WTC11 (cell line): ENCODE measurements at regions not wholly inside any gene's neighbourhood (a gene's known extent, or its start where the extent isn't known, plus 50 kb on each side); places are given as distances from the start of the nearest gene placed in this dataset.
"Not testable (repeated sequence)": the region's sequence is repeated elsewhere in the genome, so short reads cannot be mapped to it uniquely, and the experiment has no call there.

ENCODE experiments used
- ATAC-seq: fragments of 200-7000 bp; cut with Tn5 transposase; 2 replicates; pipeline ENCODE4 v1.10.0; 2021; ENCODE audit warnings: mild to moderate bottlenecking, moderate library complexity
- CTCF ChIA-PET: fragments of 300-600 bp; sonication (Branson Sonifier 250); formaldehyde crosslinking; loops from one replicate; lab custom pipeline; 2021; ENCODE audit warnings: antibody characterized with exemption; lab: Charles Lee
- POLR2A ChIA-PET: fragments of 350-600 bp; sonication (Branson Sonifier 250); formaldehyde crosslinking; loops from one replicate; lab custom pipeline; 2021; ENCODE audit warnings: antibody characterized with exemption; lab: Charles Lee
- DNase-seq: peaks from one replicate; pipeline ENCODE4 v3.0.0; 2021; ENCODE audit warnings: low spot score
- H3K27ac Mint-ChIP-seq: 2 replicates; pipeline ENCODE4 v1.8.0; 2021; ENCODE audit warnings: mixed read lengths
- H3K27me3 Mint-ChIP-seq: 2 replicates; pipeline ENCODE4 v1.8.0; 2021; ENCODE audit warnings: low read depth, mild to moderate bottlenecking, moderate library complexity, mixed read lengths
- H3K36me3 Mint-ChIP-seq: 2 replicates; pipeline ENCODE4 v1.8.0; 2021; ENCODE audit warnings: mixed read lengths
- H3K4me1 Mint-ChIP-seq: 2 replicates; pipeline ENCODE4 v1.8.0; 2022; ENCODE audit warnings: mixed read lengths
- H3K4me3 Mint-ChIP-seq: 2 replicates; pipeline ENCODE4 v1.8.0; 2021; ENCODE audit warnings: mild to moderate bottlenecking, moderate library complexity, mixed read lengths
- H3K9me3 Mint-ChIP-seq: 2 replicates; pipeline ENCODE4 v1.8.0; 2021; ENCODE audit warnings: mixed read lengths
- ATF3 ChIP-seq: sonication (generic); formaldehyde crosslinking; conservative IDR thresholded peaks from 2 replicates; pipeline ENCODE4 v1.8.1; 2022; ENCODE audit warnings: mild to moderate bottlenecking, missing genetic modification reagents
- CBFB ChIP-seq: sonication (generic); formaldehyde crosslinking; IDR thresholded peaks from 2 replicates; pipeline ENCODE4 v1.8.1; 2022; ENCODE audit warnings: mild to moderate bottlenecking, low read depth, missing genetic modification reagents
- EMX1 ChIP-seq: fragments of 250-450 bp; sonication (Bioruptor Pico); IDR thresholded peaks from 2 replicates; pipeline ENCODE4 v1.8.0; 2021; ENCODE audit warnings: mild to moderate bottlenecking
- GABPB1 ChIP-seq: sonication (generic); formaldehyde crosslinking; IDR thresholded peaks from 2 replicates; pipeline ENCODE4 v1.8.1; 2023; ENCODE audit warnings: mild to moderate bottlenecking, missing genetic modification reagents
- IRF2 ChIP-seq: sonication (generic); formaldehyde crosslinking; IDR thresholded peaks from 2 replicates; pipeline ENCODE4 v1.8.0; 2022; ENCODE audit warnings: low read depth, missing genetic modification reagents, borderline replicate concordance
- MXD4 ChIP-seq: fragments of 250-450 bp; sonication (Bioruptor Pico); IDR thresholded peaks from 2 replicates; pipeline ENCODE4 v1.8.0; 2021; ENCODE audit warnings: mild to moderate bottlenecking, moderate library complexity, borderline replicate concordance
- NR2C2 ChIP-seq: sonication (generic); formaldehyde crosslinking; IDR thresholded peaks from 2 replicates; pipeline ENCODE4 v1.8.0; 2022; ENCODE audit warnings: mild to moderate bottlenecking, missing genetic modification reagents
- NR3C1 ChIP-seq: sonication (generic); formaldehyde crosslinking; conservative IDR thresholded peaks from 2 replicates; pipeline ENCODE4 v1.8.1; 2023; ENCODE audit warnings: low read depth, mild to moderate bottlenecking, missing genetic modification reagents
- SOX15 ChIP-seq: fragments of 250-450 bp; sonication (Bioruptor Pico); IDR thresholded peaks from 2 replicates; pipeline ENCODE4 v1.9.0; 2021; ENCODE audit warnings: mild to moderate bottlenecking
- SP1 ChIP-seq: sonication (generic); formaldehyde crosslinking; conservative IDR thresholded peaks from 2 replicates; pipeline ENCODE4 v1.8.1; 2022; ENCODE audit warnings: missing genetic modification reagents
- TCF7 ChIP-seq: sonication (generic); formaldehyde crosslinking; IDR thresholded peaks from 2 replicates; pipeline ENCODE4 v1.8.0; 2022; ENCODE audit warnings: mild to moderate bottlenecking, low read depth, missing genetic modification reagents, moderate library complexity
- ZNF138 ChIP-seq: sonication (generic); formaldehyde crosslinking; conservative IDR thresholded peaks from 2 replicates; pipeline ENCODE4 v1.8.1; 2022; ENCODE audit warnings: mild to moderate bottlenecking, moderate library complexity, missing genetic modification reagents
- ZNF232 ChIP-seq: sonication (generic); formaldehyde crosslinking; IDR thresholded peaks from 2 replicates; pipeline ENCODE4 v1.8.0; 2022; ENCODE audit warnings: mild to moderate bottlenecking, missing genetic modification reagents
- TF ChIP-seq, protein P1 (sequence below): sonication (generic); formaldehyde crosslinking; IDR thresholded peaks from 2 replicates; pipeline ENCODE4 v1.8.0; 2022; ENCODE audit warnings: mild to moderate bottlenecking, missing genetic modification reagents
- TF ChIP-seq, protein P2 (sequence below): sonication (generic); formaldehyde crosslinking; IDR thresholded peaks from 2 replicates; pipeline ENCODE4 v1.8.0; 2022; ENCODE audit warnings: mild to moderate bottlenecking, missing genetic modification reagents
- TF ChIP-seq, protein P3 (sequence below): fragments of 250-450 bp; sonication (Bioruptor Pico); IDR thresholded peaks from 2 replicates; pipeline ENCODE4 v1.9.0; 2021; ENCODE audit warnings: mild to moderate bottlenecking, borderline replicate concordance
- TF ChIP-seq, protein P4 (sequence below): sonication (generic); formaldehyde crosslinking; IDR thresholded peaks from 2 replicates; pipeline ENCODE4 v1.8.1; 2022; ENCODE audit warnings: mild to moderate bottlenecking, moderate library complexity, missing genetic modification reagents

GRCh38 chrX:123788193-123788592, 55.3 kb upstream of the THOC2 start:
- H3K4me1 Mint-ChIP-seq, H3K36me3 Mint-ChIP-seq, ATAC-seq, H3K27ac Mint-ChIP-seq, H3K27me3 Mint-ChIP-seq, DNase-seq, POLR2A ChIA-PET, H3K9me3 Mint-ChIP-seq, H3K4me3 Mint-ChIP-seq: not testable (repeated sequence)
- CTCF ChIA-PET, result interaction anchor here (3.6 kb wide), 1 partner anchor 10 kb away, joined by 12 read pairs; no protein-coding TSS in a partner anchor

DNA sequence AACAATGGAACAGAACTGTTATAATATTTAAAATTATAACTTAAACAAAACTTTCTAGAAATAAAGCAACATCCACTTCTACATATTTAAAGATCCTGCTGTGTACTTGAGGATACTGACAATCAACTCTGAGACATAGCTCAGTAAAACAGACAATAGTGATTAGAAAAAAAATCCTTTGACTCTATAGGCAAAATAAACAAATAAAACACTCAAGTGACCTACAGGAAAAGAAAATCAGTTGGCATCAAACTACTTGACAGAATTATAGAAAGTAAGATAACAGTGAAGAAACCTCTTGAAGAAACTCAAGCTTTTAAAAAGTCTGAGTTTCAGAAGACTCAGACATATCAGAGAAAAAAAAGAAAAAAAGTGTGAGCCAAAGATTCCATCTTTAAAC, 55.9 kb upstream of the THOC2 start:
- ATAC-seq (no peak), DNase-seq (no peak)
- H3K36me3 Mint-ChIP-seq, result no peaks in the 10 kb centered on the region
- H3K27ac Mint-ChIP-seq, result no peak overlapping the region
- no peaks in the 10 kb centered on the region for H3K9me3 Mint-ChIP-seq
- H3K27me3 Mint-ChIP-seq, result no peaks in the 10 kb centered on the region
- H3K4me1 Mint-ChIP-seq, result no peaks in the 10 kb centered on the region
- ChIA-PET CTCF (interaction anchor here (3.6 kb wide), 1 partner anchor 11 kb away, joined by 12 read pairs; no protein-coding TSS in a partner anchor), POLR2A (no interaction called here)
- H3K4me3 Mint-ChIP-seq, result no peak overlapping the region
- TF ChIP-seq ZNF232, result no peak
- TF ChIP-seq CBFB (CRISPR knock-in tag), result no peak
- no peak for TF ChIP-seq TCF7 (CRISPR knock-in tag)
- TF ChIP-seq SP1 (CRISPR knock-in tag), result no peak
- TF ChIP-seq SOX15 (CRISPR knock-in tag), result no peak
- no peak for TF ChIP-seq ZNF138 (CRISPR knock-in tag)
- TF ChIP-seq ATF3 (CRISPR knock-in tag), result no peak
- no peak for TF ChIP-seq MXD4 (CRISPR knock-in tag)
- no peak for TF ChIP-seq NR2C2 (CRISPR knock-in tag)
- TF ChIP-seq GABPB1 (CRISPR knock-in tag), result no peak
- no peak for TF ChIP-seq IRF2
- TF ChIP-seq, protein P1, sequence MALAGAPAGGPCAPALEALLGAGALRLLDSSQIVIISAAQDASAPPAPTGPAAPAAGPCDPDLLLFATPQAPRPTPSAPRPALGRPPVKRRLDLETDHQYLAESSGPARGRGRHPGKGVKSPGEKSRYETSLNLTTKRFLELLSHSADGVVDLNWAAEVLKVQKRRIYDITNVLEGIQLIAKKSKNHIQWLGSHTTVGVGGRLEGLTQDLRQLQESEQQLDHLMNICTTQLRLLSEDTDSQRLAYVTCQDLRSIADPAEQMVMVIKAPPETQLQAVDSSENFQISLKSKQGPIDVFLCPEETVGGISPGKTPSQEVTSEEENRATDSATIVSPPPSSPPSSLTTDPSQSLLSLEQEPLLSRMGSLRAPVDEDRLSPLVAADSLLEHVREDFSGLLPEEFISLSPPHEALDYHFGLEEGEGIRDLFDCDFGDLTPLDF, result no peak
- no peak for TF ChIP-seq EMX1 (CRISPR knock-in tag)
- TF ChIP-seq, protein P2, sequence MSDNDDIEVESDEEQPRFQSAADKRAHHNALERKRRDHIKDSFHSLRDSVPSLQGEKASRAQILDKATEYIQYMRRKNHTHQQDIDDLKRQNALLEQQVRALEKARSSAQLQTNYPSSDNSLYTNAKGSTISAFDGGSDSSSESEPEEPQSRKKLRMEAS (CRISPR knock-in tag), result no peak
- no peak for TF ChIP-seq NR3C1 (CRISPR knock-in tag)
- TF ChIP-seq, protein P3, sequence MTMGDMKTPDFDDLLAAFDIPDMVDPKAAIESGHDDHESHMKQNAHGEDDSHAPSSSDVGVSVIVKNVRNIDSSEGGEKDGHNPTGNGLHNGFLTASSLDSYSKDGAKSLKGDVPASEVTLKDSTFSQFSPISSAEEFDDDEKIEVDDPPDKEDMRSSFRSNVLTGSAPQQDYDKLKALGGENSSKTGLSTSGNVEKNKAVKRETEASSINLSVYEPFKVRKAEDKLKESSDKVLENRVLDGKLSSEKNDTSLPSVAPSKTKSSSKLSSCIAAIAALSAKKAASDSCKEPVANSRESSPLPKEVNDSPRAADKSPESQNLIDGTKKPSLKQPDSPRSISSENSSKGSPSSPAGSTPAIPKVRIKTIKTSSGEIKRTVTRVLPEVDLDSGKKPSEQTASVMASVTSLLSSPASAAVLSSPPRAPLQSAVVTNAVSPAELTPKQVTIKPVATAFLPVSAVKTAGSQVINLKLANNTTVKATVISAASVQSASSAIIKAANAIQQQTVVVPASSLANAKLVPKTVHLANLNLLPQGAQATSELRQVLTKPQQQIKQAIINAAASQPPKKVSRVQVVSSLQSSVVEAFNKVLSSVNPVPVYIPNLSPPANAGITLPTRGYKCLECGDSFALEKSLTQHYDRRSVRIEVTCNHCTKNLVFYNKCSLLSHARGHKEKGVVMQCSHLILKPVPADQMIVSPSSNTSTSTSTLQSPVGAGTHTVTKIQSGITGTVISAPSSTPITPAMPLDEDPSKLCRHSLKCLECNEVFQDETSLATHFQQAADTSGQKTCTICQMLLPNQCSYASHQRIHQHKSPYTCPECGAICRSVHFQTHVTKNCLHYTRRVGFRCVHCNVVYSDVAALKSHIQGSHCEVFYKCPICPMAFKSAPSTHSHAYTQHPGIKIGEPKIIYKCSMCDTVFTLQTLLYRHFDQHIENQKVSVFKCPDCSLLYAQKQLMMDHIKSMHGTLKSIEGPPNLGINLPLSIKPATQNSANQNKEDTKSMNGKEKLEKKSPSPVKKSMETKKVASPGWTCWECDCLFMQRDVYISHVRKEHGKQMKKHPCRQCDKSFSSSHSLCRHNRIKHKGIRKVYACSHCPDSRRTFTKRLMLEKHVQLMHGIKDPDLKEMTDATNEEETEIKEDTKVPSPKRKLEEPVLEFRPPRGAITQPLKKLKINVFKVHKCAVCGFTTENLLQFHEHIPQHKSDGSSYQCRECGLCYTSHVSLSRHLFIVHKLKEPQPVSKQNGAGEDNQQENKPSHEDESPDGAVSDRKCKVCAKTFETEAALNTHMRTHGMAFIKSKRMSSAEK (CRISPR knock-in tag), result no peak
- TF ChIP-seq, protein P4, sequence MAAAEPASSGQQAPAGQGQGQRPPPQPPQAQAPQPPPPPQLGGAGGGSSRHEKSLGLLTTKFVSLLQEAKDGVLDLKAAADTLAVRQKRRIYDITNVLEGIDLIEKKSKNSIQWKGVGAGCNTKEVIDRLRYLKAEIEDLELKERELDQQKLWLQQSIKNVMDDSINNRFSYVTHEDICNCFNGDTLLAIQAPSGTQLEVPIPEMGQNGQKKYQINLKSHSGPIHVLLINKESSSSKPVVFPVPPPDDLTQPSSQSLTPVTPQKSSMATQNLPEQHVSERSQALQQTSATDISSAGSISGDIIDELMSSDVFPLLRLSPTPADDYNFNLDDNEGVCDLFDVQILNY, result no peak
